ENCODE measurements at regions not wholly inside any gene's neighbourhood (a gene's known extent, or its start where the extent isn't known, plus 50 kb on each side); places are given as distances from the start of the nearest gene placed in this dataset.

- peaks cover 2% of the 10 kb centered on the region; the same call in 1 of the 2 replicates for H3K9me3 ChIP-seq (ENCODE audit: control insufficient read depth, insufficient read depth, low read length)
- no peaks in the 10 kb centered on the region for H3K36me3 ChIP-seq (ENCODE audit: control insufficient read depth, insufficient read depth, low read length)
- H3K79me1 ChIP-seq (ENCODE audit: low read depth in 1 of 2, low read length in 2 of 2): no peaks in the 10 kb centered on the region
- H4K5ac ChIP-seq (ENCODE audit: low read depth, low read length): no peak overlapping the region
- H3K23ac ChIP-seq (ENCODE audit: low read depth, low read length): no peak overlapping the region
- H2BK5ac ChIP-seq (ENCODE audit: low read depth, low read length, poor library complexity, severe bottlenecking): no peak overlapping the region
- no peaks in the 10 kb centered on the region for H4K20me1 ChIP-seq (ENCODE audit: insufficient read depth, low read length)
- ATAC-seq (ENCODE audit: low read depth) (no peak), DNase-seq (no peak)
- H2AK5ac ChIP-seq (ENCODE audit: low read depth, low read length): no peak overlapping the region
- dilution Hi-C loops (cut with HindIII; ENCODE audit: low sequenced_read_pairs, unreplicated experiment): no loop called here
- no peak overlapping the region for H2AK9ac ChIP-seq (replicated peaks; ENCODE audit: low read depth, low read length, poor library complexity)
- TF ChIP-seq FOS (IDR thresholded peaks at IDR 0.05; ENCODE audit: low read depth, low read length) (no peak), CEBPB (IDR thresholded peaks at IDR 0.05; ENCODE audit: low read depth, low read length) (no peak), RFX5 (IDR thresholded peaks at IDR 0.05; ENCODE audit: low read depth, low read length) (no peak), POLR2A (IDR thresholded peaks at IDR 0.05; ENCODE audit: low read depth, low read length) (no peak), BHLHE40 (IDR thresholded peaks at IDR 0.05; ENCODE audit: low read depth, low read length) (no peak), SMC3 (IDR thresholded peaks at IDR 0.05; ENCODE audit: low read depth, low read length) (no peak), USF2 (IDR thresholded peaks at IDR 0.05; ENCODE audit: low read depth, low read length) (no peak), ELK1 (IDR thresholded peaks at IDR 0.05; ENCODE audit: borderline replicate concordance, low read depth, low read length) (no peak), MAFK (IDR thresholded peaks at IDR 0.05; ENCODE audit: low read depth, low read length) (no peak), NFE2L2 (IDR thresholded peaks at IDR 0.05; ENCODE audit: low read depth, low read length) (no peak), CHD1 (IDR thresholded peaks at IDR 0.05; ENCODE audit: low read depth, low read length) (no peak), CTCF (conservative IDR thresholded peaks at IDR 0.05; ENCODE audit: low read depth, low read length) (no peak), MXI1 (IDR thresholded peaks at IDR 0.05; ENCODE audit: borderline replicate concordance, low read depth, low read length) (no peak), RAD21 (IDR thresholded peaks at IDR 0.05; ENCODE audit: low read length) (no peak), RCOR1 (IDR thresholded peaks at IDR 0.05; ENCODE audit: insufficient replicate concordance, low read length) (no peak), MAZ (IDR thresholded peaks at IDR 0.05; ENCODE audit: borderline replicate concordance, low read depth, low read length) (no peak)
- no peak overlapping the region for H3K4me2 ChIP-seq (ENCODE audit: low read depth, low read length)
- ChIA-PET CTCF (no interaction called here), POLR2A (ENCODE audit: unreplicated experiment) (no interaction called here)
- WGBS, 2 experiments (ENCODE audit: extremely low coverage in 2 of 2, insufficient read length in 1 of 2): no CpG with 5 or more reads among the region's 4 CpGs
- H3K4ac ChIP-seq (ENCODE audit: low read depth, low read length): no peak overlapping the region
- H2BK15ac ChIP-seq (ENCODE audit: low read depth, low read length): no peak overlapping the region
- no peak overlapping the region for H2BK120ac ChIP-seq (ENCODE audit: low read depth, low read length)
- in situ Hi-C loops (cut with MboI; ENCODE audit: low sequenced_read_pairs): no loop called here
- intact Hi-C loops (cut with micrococcal nuclease): loop anchor here (10.0 kb wide), 2 partner anchors 147 to 453 kb away; partner anchors contain the start of gene FGF9
- no peak overlapping the region for H3K9ac ChIP-seq (ENCODE audit: low read depth, low read length)
- no peak overlapping the region for H4K91ac ChIP-seq (ENCODE audit: insufficient read depth, low read depth, low read length)
- no peak overlapping the region for H3K27ac ChIP-seq (ENCODE audit: insufficient read depth, low read length)
- peaks cover 2% of the 10 kb centered on the region; the same call in 1 of the 2 replicates for H3K4me1 ChIP-seq (ENCODE audit: control insufficient read depth, insufficient read depth, low read length)
- BruUV-seq (replicated peaks): no TSS peak
- no peak overlapping the region for H3K4me3 ChIP-seq (ENCODE audit: insufficient read depth, low read depth, low read length)
- H3K14ac ChIP-seq (replicated peaks; ENCODE audit: low read depth, low read length): no peak overlapping the region
- no peaks in the 10 kb centered on the region for H3K27me3 ChIP-seq (ENCODE audit: control insufficient read depth, insufficient read depth, low read length)
- no peaks in the 10 kb centered on the region for H3K9me1 ChIP-seq (ENCODE audit: insufficient read depth, low read length)
- H4K8ac ChIP-seq (ENCODE audit: low read depth in 2 of 2, low read length in 2 of 2): no peak overlapping the region
- no peak overlapping the region for H2AFZ ChIP-seq (replicated peaks; ENCODE audit: low read length, poor library complexity)
- H3K18ac ChIP-seq (ENCODE audit: low read depth, low read length): no peak overlapping the region
- H3K56ac ChIP-seq (ENCODE audit: extremely low read depth, insufficient read depth, low read length): no peak overlapping the region
- no peak overlapping the region for H2BK20ac ChIP-seq (ENCODE audit: low read depth, low read length)
Measured at GRCh38 chr13:21822029-21822428, 151.2 kb downstream of the FGF9 start.
